ENCODE measurements at regions not wholly inside any gene's neighbourhood (a gene's known extent, or its start where the extent isn't known, plus 50 kb on each side); places are given as distances from the start of the nearest gene placed in this dataset.

- no peak for TF ChIP-seq RUNX3 (IDR thresholded peaks at IDR 0.05; ENCODE audit: low read length)
- TF ChIP-seq IRF4 (IDR thresholded peaks at IDR 0.05; ENCODE audit: low read depth, low read length) = no peak
- TF ChIP-seq PBX3 (IDR thresholded peaks at IDR 0.05; ENCODE audit: insufficient replicate concordance, low read depth, low read length) = no peak
- no peak for TF ChIP-seq BCL11A (IDR thresholded peaks at IDR 0.05; ENCODE audit: low read depth, low read length)
- TF ChIP-seq EGR1 (IDR thresholded peaks at IDR 0.05; ENCODE audit: borderline replicate concordance in 1 of 2, low read depth in 2 of 2, low read length in 2 of 2) = no peak
Measured at GRCh38 chr7:35748371-35748770, 52.5 kb upstream of the SEPTIN7 start (continued).

GRCh38 chr7:35749556-35749955 lies 51.3 kb upstream of the SEPTIN7 start:
- intact Hi-C loops (cut with micrococcal nuclease; ENCODE audit: unreplicated experiment) = no loop called here
- Histone ChIP-seq H3K27ac (ENCODE audit: control insufficient read depth, insufficient read depth) (no peak overlapping the region), H4K20me1 (ENCODE audit: control insufficient read depth, insufficient read depth) (no peaks in the 10 kb centered on the region), H3K27me3 (replicated peaks in 1 of 2; ENCODE audit: control insufficient read depth in 2 of 2, insufficient read depth in 2 of 2, low read length in 1 of 2) (no peaks in the 10 kb centered on the region), H3K79me2 (ENCODE audit: control insufficient read depth, insufficient read depth, low read length) (no peaks in the 10 kb centered on the region), H3K9me3 (replicated peaks; ENCODE audit: control insufficient read depth, insufficient read depth, low read length) (no peaks in the 10 kb centered on the region; the same call in 2 of the 3 replicates), H3K36me3 (ENCODE audit: control insufficient read depth in 2 of 2, insufficient read depth in 2 of 2, low read length in 1 of 2) (no peaks in the 10 kb centered on the region), H3K4me2 (ENCODE audit: control insufficient read depth, insufficient read depth) (no peak overlapping the region), H3K4me1 (ENCODE audit: control insufficient read depth, insufficient read depth, low read length) (no peaks in the 10 kb centered on the region), H2AFZ (ENCODE audit: control insufficient read depth, low read depth, low read length) (no peak overlapping the region), H3K4me3 (no peak overlapping the region), H3K9ac (ENCODE audit: control insufficient read depth, insufficient read depth, low read length) (no peak overlapping the region)
- no peak for DNase-seq (ENCODE audit: low read depth, low spot score)
- FAIRE-seq = no peak
- TF ChIP-seq CTCF (IDR thresholded peaks at IDR 0.05 in 2 of 3, conservative IDR thresholded peaks at IDR 0.05 in 1 of 3; ENCODE audit: control insufficient read depth in 2 of 3, extremely low read depth in 1 of 3, insufficient read depth in 1 of 3, low read depth in 3 of 3, low read length in 3 of 3) (no peak), POLR2AphosphoS2 (IDR thresholded peaks at IDR 0.05; ENCODE audit: low read depth, low read length) (no peak)
- 100% methylated on average over 2 of the region's 2 CpGs for WGBS (ENCODE audit: insufficient coverage, insufficient replicate concordance, low lambda C conversion rate, missing lambda C conversion rate)
- ChIA-PET CTCF (no interaction called here), SMC1A (ENCODE audit: uncharacterized antibody, unreplicated experiment) (no interaction called here), RAD21 (ENCODE audit: unreplicated experiment) (no interaction called here), POLR2A (no interaction called here)
- BruUV-seq (replicated peaks) = no TSS peak
- no peak for ATAC-seq
- in situ Hi-C loops (cut with MboI) = no loop called here

All from GM12878 (cell line).